HEK293T (cell line): ENCODE measurements at regions not wholly inside any gene's neighbourhood (a gene's known extent, or its start where the extent isn't known, plus 50 kb on each side); places are given as distances from the start of the nearest gene placed in this dataset.

ENCODE experiments used
- CTCF ChIA-PET: fragments of 350-600 bp; formaldehyde crosslinking; extraction: SDS; loops from one replicate; lab custom pipeline; 2021; ENCODE audit warnings: antibody characterized with exemption, inconsistent platforms; lab: Yijun Ruan, JAX
- POLR2A ChIA-PET: fragments of 350-600 bp; formaldehyde crosslinking; extraction: SDS; loops from one replicate; lab custom pipeline; 2020; ENCODE audit warnings: antibody characterized with exemption, inconsistent platforms; lab: Yijun Ruan, JAX
- DNase-seq: peaks from one replicate; pipeline ENCODE4 v3.0.0; 2012; ENCODE audit warnings: mixed read lengths; ENCODE audit errors: extremely low spot score
- ARNT ChIP-seq: fragments of 450-650 bp; IDR thresholded peaks from 2 replicates; pipeline ENCODE4 v1.6.1; 2017; ENCODE audit warnings: mild to moderate bottlenecking
- BHLHE40 ChIP-seq: fragments of 450-650 bp; IDR thresholded peaks from 2 replicates; pipeline ENCODE4 v1.6.1; 2016; ENCODE audit warnings: mild to moderate bottlenecking, moderate library complexity, borderline replicate concordance
- CTBP1 ChIP-seq: fragments of 450-650 bp; IDR thresholded peaks from 2 replicates; pipeline ENCODE4 v1.6.1; 2016; ENCODE audit warnings: borderline replicate concordance
- ELF4 ChIP-seq: fragments of 450-650 bp; IDR thresholded peaks from 2 replicates; pipeline ENCODE4 v1.6.1; 2017; ENCODE audit warnings: antibody characterized with exemption
- FOXA1 ChIP-seq: fragments of 450-650 bp; IDR thresholded peaks from 2 replicates; pipeline ENCODE4 v1.6.1; 2016; ENCODE audit warnings: mild to moderate bottlenecking
- FOXK2 ChIP-seq: fragments of 450-650 bp; IDR thresholded peaks from 2 replicates; pipeline ENCODE4 v1.6.1; 2016; ENCODE audit warnings: mild to moderate bottlenecking
- FOXM1 ChIP-seq: fragments of 450-650 bp; IDR thresholded peaks from 2 replicates; pipeline ENCODE4 v1.6.1; 2017; ENCODE audit warnings: mild to moderate bottlenecking, borderline replicate concordance
- HDGF ChIP-seq: fragments of 450-650 bp; IDR thresholded peaks from 2 replicates; pipeline ENCODE4 v1.6.1; 2017; ENCODE audit warnings: antibody characterized with exemption, borderline replicate concordance
- L3MBTL2 ChIP-seq: fragments of 450-650 bp; conservative IDR thresholded peaks from 2 replicates; pipeline ENCODE4 v1.6.1; 2016; ENCODE audit warnings: mild to moderate bottlenecking
- LEF1 ChIP-seq: fragments of 450-650 bp; IDR thresholded peaks from 2 replicates; pipeline ENCODE4 v1.6.1; 2017; ENCODE audit warnings: mild to moderate bottlenecking, borderline replicate concordance
- NFRKB ChIP-seq: fragments of 450-650 bp; IDR thresholded peaks from 2 replicates; pipeline ENCODE4 v1.6.1; 2016; ENCODE audit warnings: mild to moderate bottlenecking, moderate library complexity
- PKNOX1 ChIP-seq: fragments of 450-650 bp; IDR thresholded peaks from 2 replicates; pipeline ENCODE4 v1.6.1; 2016
- SP1 ChIP-seq: fragments of 450-650 bp; IDR thresholded peaks from 2 replicates; pipeline ENCODE4 v1.6.1; 2017
- SUZ12 ChIP-seq: fragments of 450-650 bp; IDR thresholded peaks from 2 replicates; pipeline ENCODE4 v1.6.1; 2016; ENCODE audit warnings: mild to moderate bottlenecking
- TARDBP ChIP-seq: fragments of 450-650 bp; IDR thresholded peaks from 2 replicates; pipeline ENCODE4 v1.6.1; 2016
- ZNF384 ChIP-seq: fragments of 450-650 bp; IDR thresholded peaks from 2 replicates; pipeline ENCODE4 v1.6.1; 2016

- ChIA-PET POLR2A (no interaction called here), CTCF (no interaction called here)
- no peak for DNase-seq
- TF ChIP-seq HDGF: no peak
- TF ChIP-seq NFRKB: no peak
Measured at GRCh38 chr16:59190731-59191130, 456.6 kb upstream of the GOT2 start.

- TF ChIP-seq ARNT: no peak
- no peak for TF ChIP-seq SUZ12
- no peak for TF ChIP-seq PKNOX1
- TF ChIP-seq BHLHE40: no peak
- no peak for TF ChIP-seq FOXA1
- TF ChIP-seq TARDBP: no peak
- no peak for TF ChIP-seq CTBP1
- TF ChIP-seq NFRKB: no peak
- no peak for TF ChIP-seq ZNF384
- no peak for TF ChIP-seq ELF4
- TF ChIP-seq FOXM1: no peak
- no peak for TF ChIP-seq HDGF
- TF ChIP-seq FOXK2: no peak
- no peak for TF ChIP-seq L3MBTL2
- TF ChIP-seq LEF1: no peak
- TF ChIP-seq SP1: no peak
- DNase-seq: no peak
- POLR2A ChIA-PET: no interaction called here
- CTCF ChIA-PET: no interaction called here
Measured at GRCh38 chr16:59188029-59188428, 453.9 kb upstream of the GOT2 start.

- no peak for DNase-seq
- POLR2A ChIA-PET: no interaction called here
- CTCF ChIA-PET: interaction anchor here (1.0 kb wide), 1 partner anchor 11 kb away, joined by 4 read pairs; no protein-coding TSS in a partner anchor
- no peak for TF ChIP-seq FOXK2
- TF ChIP-seq BHLHE40: no peak
- TF ChIP-seq FOXM1: no peak
- TF ChIP-seq TARDBP: no peak
- no peak for TF ChIP-seq CTBP1
- no peak for TF ChIP-seq NFRKB
- no peak for TF ChIP-seq ARNT
- TF ChIP-seq ELF4: no peak
- TF ChIP-seq HDGF: no peak
- TF ChIP-seq L3MBTL2: no peak
- no peak for TF ChIP-seq SP1
Measured at GRCh38 chr16:59181821-59182420, 447.8 kb upstream of the GOT2 start.

GRCh38 chr16:59180083-59180476 is 446.0 kb upstream of the GOT2 start:
- ChIA-PET POLR2A (no interaction called here), CTCF (no interaction called here)

GRCh38 chr16:59179446-59180082 is 445.4 kb upstream of the GOT2 start:
- POLR2A ChIA-PET: no interaction called here
- TF ChIP-seq L3MBTL2: no peak
- no peak for DNase-seq
- CTCF ChIA-PET: no interaction called here

More at GRCh38 chr16:59180083-59180476, 446.0 kb upstream of the GOT2 start:
- no peak for DNase-seq
- TF ChIP-seq BHLHE40 (no peak), FOXM1 (no peak), PKNOX1 (no peak), FOXA1 (no peak), CTBP1 (no peak), SUZ12 (no peak), L3MBTL2 (no peak), ZNF384 (no peak), NFRKB (no peak), SP1 (no peak), TARDBP (no peak), ARNT (no peak), LEF1 (no peak), HDGF (no peak), ELF4 (no peak), FOXK2 (no peak)

- DNase-seq: no peak
- ChIA-PET POLR2A (no interaction called here), CTCF (no interaction called here)
- TF ChIP-seq ZNF384 (no peak), NFRKB (no peak), TARDBP (no peak), FOXM1 (no peak), ELF4 (no peak)
Measured at GRCh38 chr16:59173408-59173831, 439.3 kb upstream of the GOT2 start.

- ChIA-PET CTCF (no interaction called here), POLR2A (no interaction called here)
- TF ChIP-seq FOXA1 (no peak), SP1 (no peak), PKNOX1 (no peak), SUZ12 (no peak), LEF1 (no peak)
- DNase-seq: no peak
Measured at GRCh38 chr16:59170099-59170712, 436.1 kb upstream of the GOT2 start.
